Erythroblast (primary cell): ENCODE measurements at regions not wholly inside any gene's neighbourhood (a gene's known extent, or its start where the extent isn't known, plus 50 kb on each side); places are given as distances from the start of the nearest gene placed in this dataset.

ENCODE experiments used
- DNase-seq, 2 experiments: peaks; one replicate each; lab custom pipeline; 2025; lab: John Stamatoyannopoulos, UW
- GATA1 ChIP-seq: IDR thresholded peaks from 2 replicates; pipeline ENCODE4 v1.6.1; 2011; ENCODE audit warnings: low read depth, mild to moderate bottlenecking, control low read depth, low read length, moderate library complexity
- POLR2A ChIP-seq: IDR thresholded peaks from 2 replicates; pipeline ENCODE4 v1.6.1; 2011; ENCODE audit warnings: mild to moderate bottlenecking, low read length

GRCh38 chr9:14529054-14529453 lies 164.2 kb downstream of the ZDHHC21 start:
- no peak for TF ChIP-seq GATA1
- no peak for TF ChIP-seq POLR2A
- no peak for DNase-seq

- no peak for DNase-seq
- TF ChIP-seq POLR2A (no peak), GATA1 (no peak)
These were observed 166.7 kb downstream of the ZDHHC21 start for GRCh38 chr9:14526504-14526903.

- no peak for DNase-seq
- TF ChIP-seq POLR2A (no peak), GATA1 (no peak)
These were observed 167.4 kb downstream of the ZDHHC21 start for GRCh38 chr9:14525856-14526255.

GRCh38 chr9:14524873-14525515 lies 168.2 kb downstream of the ZDHHC21 start:
- no peak for TF ChIP-seq GATA1
- no peak for TF ChIP-seq POLR2A
- DNase-seq: no peak

GRCh38 chr9:14523545-14523944 lies 169.7 kb downstream of the ZDHHC21 start:
- TF ChIP-seq POLR2A: no peak
- TF ChIP-seq GATA1: no peak

GRCh38 chr9:14522627-14523379 lies 170.4 kb downstream of the ZDHHC21 start:
- TF ChIP-seq GATA1: no peak
- TF ChIP-seq POLR2A: no peak

More at GRCh38 chr9:14523545-14523944, 169.7 kb downstream of the ZDHHC21 start:
- no peak for DNase-seq

GRCh38 chr9:14520341-14520740 lies 172.9 kb downstream of the ZDHHC21 start:
- TF ChIP-seq GATA1: no peak
- no peak for TF ChIP-seq POLR2A
- DNase-seq: no peak

More at GRCh38 chr9:14522627-14523379, 170.4 kb downstream of the ZDHHC21 start:
- DNase-seq: no peak

GRCh38 chr9:14517154-14517906 lies 175.9 kb downstream of the ZDHHC21 start:
- no peak for TF ChIP-seq GATA1
- no peak for TF ChIP-seq POLR2A
- no peak for DNase-seq

- no peak for TF ChIP-seq POLR2A
- TF ChIP-seq GATA1: no peak
- no peak for DNase-seq
These were observed 176.6 kb downstream of the ZDHHC21 start for GRCh38 chr9:14516656-14517055.

- DNase-seq: no peak
- TF ChIP-seq GATA1: no peak
- TF ChIP-seq POLR2A: no peak
These were observed 177.5 kb downstream of the ZDHHC21 start for GRCh38 chr9:14515571-14516198.

GRCh38 chr9:14515049-14515448 lies 178.2 kb downstream of the ZDHHC21 start:
- no peak for DNase-seq
- TF ChIP-seq POLR2A: no peak
- TF ChIP-seq GATA1: no peak

- TF ChIP-seq POLR2A (no peak), GATA1 (no peak)
- DNase-seq: no peak
These were observed 180.3 kb downstream of the ZDHHC21 start for GRCh38 chr9:14512942-14513341.

- TF ChIP-seq POLR2A (no peak), GATA1 (no peak)
- DNase-seq: peak; percentile 4 to 42
These were observed 181.8 kb downstream of the ZDHHC21 start for GRCh38 chr9:14511452-14511851.
